ENCODE measurements at regions not wholly inside any gene's neighbourhood (a gene's known extent, or its start where the extent isn't known, plus 50 kb on each side); places are given as distances from the start of the nearest gene placed in this dataset.

- intact Hi-C loops (cut with DNase I): no loop called here
- 80 to 82% methylated on average over 4 of the region's 4 CpGs for WGBS, 2 donors
Observed at GRCh38 chrX:4185086-4185485, 471.6 kb upstream of the PRKX start.

GRCh38 chrX:4182408-4182806, 469.0 kb upstream of the PRKX start:
- WGBS, 2 donors: 51 to 76% methylated on average over 3 of the region's 3 CpGs
- H3K9me3 ChIP-seq: peaks cover 0 to 12% (median 0%) of the 10 kb centered on the region in 11 donors
- DNase-seq (no peak), ATAC-seq (no peak)
- no peaks in the 10 kb centered on the region for H3K4me1 ChIP-seq
- H3K27me3 ChIP-seq: no peaks in the 10 kb centered on the region
- H3K36me3 ChIP-seq: no peaks in the 10 kb centered on the region
- no peak overlapping the region for H3K4me3 ChIP-seq
- no peak for TF ChIP-seq CTCF (IDR thresholded peaks at IDR 0.05)
- H3K27ac ChIP-seq: no peak overlapping the region
- intact Hi-C loops (cut with DNase I): no loop called here

More at GRCh38 chrX:4185086-4185485, 471.6 kb upstream of the PRKX start:
- H3K27ac ChIP-seq: no peak overlapping the region
- ATAC-seq (no peak), DNase-seq (no peak)
- no peak for TF ChIP-seq CTCF (IDR thresholded peaks at IDR 0.05)
- peaks cover 0 to 12% (median 0%) of the 10 kb centered on the region in 11 donors for H3K9me3 ChIP-seq
- H3K36me3 ChIP-seq: no peaks in the 10 kb centered on the region
- H3K4me1 ChIP-seq: no peaks in the 10 kb centered on the region
- no peaks in the 10 kb centered on the region for H3K27me3 ChIP-seq
- H3K4me3 ChIP-seq: no peak overlapping the region

- TF ChIP-seq CTCF (IDR thresholded peaks at IDR 0.05): no peak
- no peak for ATAC-seq
- intact Hi-C loops (cut with DNase I): no loop called here
Observed at GRCh38 chrX:4181782-4182407, 468.4 kb upstream of the PRKX start.

DNA sequence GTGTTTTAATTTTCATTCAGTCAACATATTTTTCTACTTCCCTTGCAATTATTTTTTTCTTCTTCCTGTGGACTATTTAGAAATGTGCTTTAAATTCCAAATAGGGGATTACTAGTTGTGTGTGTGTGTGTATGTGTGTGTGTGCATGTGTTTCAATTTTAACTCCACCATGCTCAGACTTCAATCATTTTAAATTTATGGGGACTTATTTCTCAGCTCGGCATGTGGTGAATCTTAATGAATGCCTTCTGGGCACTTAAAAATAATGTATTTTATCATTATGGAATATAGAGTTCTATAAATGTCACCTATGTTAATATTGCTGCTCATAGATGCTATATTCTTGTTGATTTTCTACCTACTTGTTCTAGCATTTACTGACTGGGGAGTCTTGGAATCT, 465.6 kb upstream of the PRKX start:
- no peaks in the 10 kb centered on the region for H3K36me3 ChIP-seq
- no peak for DNase-seq
- TF ChIP-seq CTCF (IDR thresholded peaks at IDR 0.05): no peak
- H3K27ac ChIP-seq: no peak overlapping the region
- H3K4me3 ChIP-seq: no peak overlapping the region
- WGBS, 2 donors: 70 to 84% methylated on average over 1 of the region's 1 CpG
- ATAC-seq: no peak
- H3K27me3 ChIP-seq: no peaks in the 10 kb centered on the region
- no peaks in the 10 kb centered on the region for H3K4me1 ChIP-seq
- H3K9me3 ChIP-seq: peaks cover 0 to 7% (median 0%) of the 10 kb centered on the region in 11 donors
- intact Hi-C loops (cut with DNase I): no loop called here

More at GRCh38 chrX:4181782-4182407, 468.4 kb upstream of the PRKX start:
- Histone ChIP-seq H3K27me3 (no peaks in the 10 kb centered on the region), H3K27ac (no peak overlapping the region), H3K4me3 (no peak overlapping the region), H3K4me1 (no peaks in the 10 kb centered on the region), H3K9me3 (peaks cover 0 to 12% (median 0%) of the 10 kb centered on the region in 11 donors), H3K36me3 (no peaks in the 10 kb centered on the region)
- DNase-seq: no peak
- WGBS, 2 donors: 30 to 41% methylated on average over 4 of the region's 4 CpGs
